Stimulated activated memory B cell treated with anti-CD40 and anti-IgM and Interleukin-4, amounts not matched to agents 10 μg/mL and 1 μg/mL and 100 μg/mL, for 72 hours (primary cell): ENCODE measurements at regions not wholly inside any gene's neighbourhood (a gene's known extent, or its start where the extent isn't known, plus 50 kb on each side); places are given as distances from the start of the nearest gene placed in this dataset.
A peak's percentile ranks its signal among the peaks of the same experiment; 100 is the strongest.

Experiments used
- ATAC-seq: fragments of 150-1000 bp; cut with Tn5 transposase; 2 replicates; pipeline ENCODE4 v1.10.0; 2021
- H3K27ac Mint-ChIP-seq: one replicate; pipeline ENCODE4 v1.8.0; 2022; ENCODE audit warnings: mild to moderate bottlenecking, mixed read lengths
- H3K27me3 Mint-ChIP-seq: one replicate; pipeline ENCODE4 v1.8.0; 2022; ENCODE audit warnings: mixed read lengths
- H3K36me3 Mint-ChIP-seq: one replicate; pipeline ENCODE4 v1.8.0; 2022; ENCODE audit warnings: mixed read lengths
- H3K4me1 Mint-ChIP-seq: one replicate; pipeline ENCODE4 v1.8.0; 2022; ENCODE audit warnings: mixed read lengths
- H3K4me3 Mint-ChIP-seq: one replicate; pipeline ENCODE4 v1.8.0; 2022; ENCODE audit warnings: mild to moderate bottlenecking, moderate library complexity, mixed read lengths
- H3K9me3 Mint-ChIP-seq: one replicate; pipeline ENCODE4 v1.8.0; 2022; ENCODE audit warnings: mixed read lengths

DNA sequence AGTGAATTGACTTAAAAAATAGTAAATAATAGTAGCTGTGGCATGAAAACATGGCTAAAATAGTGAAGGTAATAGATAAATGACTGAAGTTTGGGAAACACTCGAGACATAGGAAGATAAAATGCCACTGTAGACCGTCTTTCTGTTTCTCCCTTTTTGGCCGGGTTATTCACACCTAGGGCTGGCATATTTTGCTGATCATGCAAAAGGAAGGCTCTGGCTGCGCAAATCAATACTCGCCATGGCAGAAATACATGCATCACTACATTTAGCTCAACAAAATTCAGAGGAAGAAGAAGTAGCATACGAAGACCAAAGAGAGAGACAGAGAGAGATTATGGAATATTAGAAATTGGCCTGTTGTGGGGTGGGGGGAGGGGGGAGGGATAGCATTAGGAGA is 242.2 kb upstream of the KBTBD8 start:
- ATAC-seq: no peak
- Mint-ChIP-seq H3K27ac (no peak overlapping the region), H3K27me3 (peaks cover 16% of the 10 kb centered on the region), H3K4me3 (no peak overlapping the region), H3K9me3 (peaks cover 2% of the 10 kb centered on the region), H3K4me1 (no peaks in the 10 kb centered on the region), H3K36me3 (no peaks in the 10 kb centered on the region)

- H3K4me3 Mint-ChIP-seq: no peak overlapping the region
- H3K4me1 Mint-ChIP-seq: no peaks in the 10 kb centered on the region
- H3K27ac Mint-ChIP-seq: no peak overlapping the region
- peaks cover 2% of the 10 kb centered on the region for H3K9me3 Mint-ChIP-seq
- peaks cover 16% of the 10 kb centered on the region for H3K27me3 Mint-ChIP-seq
- no peak for ATAC-seq
- H3K36me3 Mint-ChIP-seq: no peaks in the 10 kb centered on the region
Observed at GRCh38 chr3:66756468-66757036, 241.6 kb upstream of the KBTBD8 start.

DNA sequence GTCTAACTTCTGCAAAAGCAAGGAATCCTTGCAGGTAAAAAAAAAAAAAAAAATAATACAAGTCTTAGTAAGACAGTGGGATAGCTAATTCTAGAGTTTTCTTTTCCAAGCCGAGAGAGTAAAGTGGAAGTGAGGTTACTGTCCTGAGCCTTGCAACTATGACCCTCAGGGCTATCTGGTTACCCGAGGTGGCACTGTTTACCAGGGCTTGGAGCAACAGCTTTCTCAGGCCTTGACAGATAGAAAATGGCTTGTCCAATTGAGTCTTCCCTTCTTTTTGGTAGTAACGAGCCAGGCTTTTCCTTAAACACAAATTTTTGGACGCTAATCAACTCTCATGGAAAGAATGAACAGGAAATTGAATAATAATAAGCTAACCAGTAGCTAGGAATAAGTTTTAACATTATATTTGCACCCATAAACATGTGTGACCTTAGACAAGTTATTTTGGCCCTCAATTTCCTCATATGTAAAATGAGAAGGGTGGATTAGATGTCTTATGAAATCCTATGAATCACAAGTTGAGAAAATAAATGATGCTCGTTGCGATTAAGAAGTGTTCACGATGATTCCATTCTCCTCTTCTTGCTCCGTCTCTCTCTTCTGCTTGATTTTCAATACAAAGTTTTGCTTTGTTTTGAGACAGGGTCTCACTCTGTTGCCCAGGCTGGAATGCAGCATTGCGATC is 236.9 kb upstream of the KBTBD8 start:
- Mint-ChIP-seq H3K27me3 (no peaks in the 10 kb centered on the region), H3K4me1 (no peaks in the 10 kb centered on the region), H3K9me3 (peaks cover 3% of the 10 kb centered on the region), H3K36me3 (no peaks in the 10 kb centered on the region), H3K4me3 (no peak overlapping the region), H3K27ac (no peak overlapping the region)
- no peak for ATAC-seq

GRCh38 chr3:66762916-66763693 is 235.0 kb upstream of the KBTBD8 start:
- no peak overlapping the region for H3K27ac Mint-ChIP-seq
- no peaks in the 10 kb centered on the region for H3K36me3 Mint-ChIP-seq
- no peaks in the 10 kb centered on the region for H3K4me1 Mint-ChIP-seq
- ATAC-seq: no peak
- H3K4me3 Mint-ChIP-seq: no peak overlapping the region
- H3K9me3 Mint-ChIP-seq: peaks cover 7% of the 10 kb centered on the region
- H3K27me3 Mint-ChIP-seq: no peaks in the 10 kb centered on the region

DNA sequence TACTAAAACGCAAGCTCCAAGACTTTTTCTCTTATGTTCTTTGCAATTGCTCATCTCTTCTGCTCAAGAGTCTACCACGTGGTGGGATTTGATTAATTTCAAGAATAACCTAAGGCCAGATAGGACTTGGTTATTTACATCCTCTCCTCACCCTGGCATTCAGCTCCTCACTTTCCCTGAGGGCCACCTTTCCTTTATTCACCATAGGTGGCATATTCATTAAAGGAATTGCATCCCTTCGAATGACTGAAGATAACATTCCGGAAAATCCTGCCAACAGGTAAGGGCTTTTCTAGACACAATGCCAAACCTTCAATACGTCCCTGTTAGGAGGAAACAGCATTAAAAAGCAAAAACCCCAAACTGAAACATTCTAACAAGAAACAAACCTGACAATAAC is 220.0 kb upstream of the KBTBD8 start:
- H3K4me3 Mint-ChIP-seq: no peak overlapping the region
- H3K4me1 Mint-ChIP-seq: no peaks in the 10 kb centered on the region
- H3K9me3 Mint-ChIP-seq: peaks cover 3% of the 10 kb centered on the region
- H3K27ac Mint-ChIP-seq: no peak overlapping the region
- no peaks in the 10 kb centered on the region for H3K36me3 Mint-ChIP-seq
- H3K27me3 Mint-ChIP-seq: peaks cover 38% of the 10 kb centered on the region
- ATAC-seq: no peak

- ATAC-seq: peak; percentile 16
- Mint-ChIP-seq H3K27me3 (peaks cover 31% of the 10 kb centered on the region), H3K4me3 (no peak overlapping the region), H3K9me3 (no peaks in the 10 kb centered on the region), H3K4me1 (no peaks in the 10 kb centered on the region), H3K27ac (no peak overlapping the region), H3K36me3 (no peaks in the 10 kb centered on the region)
Observed at GRCh38 chr3:66778777-66779176, 219.3 kb upstream of the KBTBD8 start.

GRCh38 chr3:66785191-66785909 is 212.8 kb upstream of the KBTBD8 start:
- no peak overlapping the region for H3K4me3 Mint-ChIP-seq
- H3K9me3 Mint-ChIP-seq: peaks cover 6% of the 10 kb centered on the region
- no peak for ATAC-seq
- H3K4me1 Mint-ChIP-seq: no peaks in the 10 kb centered on the region
- H3K36me3 Mint-ChIP-seq: no peaks in the 10 kb centered on the region
- peaks cover 11% of the 10 kb centered on the region for H3K27me3 Mint-ChIP-seq
- H3K27ac Mint-ChIP-seq: no peak overlapping the region

- H3K27ac Mint-ChIP-seq: no peak overlapping the region
- ATAC-seq: no peak
- no peak overlapping the region for H3K4me3 Mint-ChIP-seq
- peaks cover 3% of the 10 kb centered on the region for H3K9me3 Mint-ChIP-seq
- H3K36me3 Mint-ChIP-seq: no peaks in the 10 kb centered on the region
- H3K27me3 Mint-ChIP-seq: peaks cover 3% of the 10 kb centered on the region
- H3K4me1 Mint-ChIP-seq: no peaks in the 10 kb centered on the region
Observed at GRCh38 chr3:66789580-66790237, 208.4 kb upstream of the KBTBD8 start.

GRCh38 chr3:66792086-66792485 is 206.0 kb upstream of the KBTBD8 start:
- H3K27ac Mint-ChIP-seq: no peak overlapping the region
- H3K27me3 Mint-ChIP-seq: no peaks in the 10 kb centered on the region
- H3K4me3 Mint-ChIP-seq: no peak overlapping the region
- no peaks in the 10 kb centered on the region for H3K36me3 Mint-ChIP-seq
- peaks cover 3% of the 10 kb centered on the region for H3K9me3 Mint-ChIP-seq
- ATAC-seq: no peak
- H3K4me1 Mint-ChIP-seq: no peaks in the 10 kb centered on the region

- no peak overlapping the region for H3K4me3 Mint-ChIP-seq
- H3K9me3 Mint-ChIP-seq: peaks cover 3% of the 10 kb centered on the region
- H3K36me3 Mint-ChIP-seq: no peaks in the 10 kb centered on the region
- no peak for ATAC-seq
- H3K4me1 Mint-ChIP-seq: no peaks in the 10 kb centered on the region
- peaks cover 20% of the 10 kb centered on the region for H3K27me3 Mint-ChIP-seq
- H3K27ac Mint-ChIP-seq: no peak overlapping the region
Observed at GRCh38 chr3:66795365-66795764, 202.7 kb upstream of the KBTBD8 start.

GRCh38 chr3:66796343-66796742 is 201.8 kb upstream of the KBTBD8 start:
- no peak overlapping the region for H3K4me3 Mint-ChIP-seq
- ATAC-seq: no peak

DNA sequence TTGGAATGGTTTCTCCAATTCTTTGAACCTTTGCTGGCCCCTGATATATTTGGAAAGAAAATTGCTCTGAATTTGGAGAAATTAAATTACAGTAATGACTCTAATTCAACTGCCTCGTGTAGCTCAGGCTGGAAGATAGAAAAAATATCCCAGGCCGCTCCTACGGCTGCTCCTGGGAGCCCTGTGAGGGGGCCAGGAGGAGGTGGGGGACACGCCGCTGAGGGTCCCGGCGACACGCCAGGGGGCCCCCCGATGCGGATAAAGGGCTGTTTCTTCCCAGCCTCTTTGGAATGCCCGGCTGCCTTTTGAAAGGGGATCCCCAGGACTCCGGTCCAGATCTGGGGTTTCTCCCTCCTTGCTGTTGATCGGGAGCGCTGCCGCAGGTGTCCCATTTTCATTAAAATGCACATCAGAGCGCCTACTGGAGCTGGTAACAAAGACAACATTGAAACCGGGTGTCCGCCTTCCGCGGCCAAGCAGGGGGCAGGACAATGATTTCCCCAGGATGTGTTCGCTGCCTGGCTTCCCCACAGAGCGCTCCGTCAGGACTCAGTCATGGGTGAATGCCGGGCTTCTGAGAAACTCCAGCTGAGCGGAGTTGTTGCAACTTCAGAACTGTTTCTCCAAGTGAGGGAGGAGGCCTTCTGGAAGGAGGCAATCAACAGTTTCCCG is 200.1 kb upstream of the KBTBD8 start:
- H3K9me3 Mint-ChIP-seq: peaks cover 3% of the 10 kb centered on the region
- H3K4me1 Mint-ChIP-seq: no peaks in the 10 kb centered on the region
- H3K36me3 Mint-ChIP-seq: no peaks in the 10 kb centered on the region
- H3K4me3 Mint-ChIP-seq: no peak overlapping the region
- ATAC-seq: no peak
- H3K27ac Mint-ChIP-seq: no peak overlapping the region
- H3K27me3 Mint-ChIP-seq: peaks cover 36% of the 10 kb centered on the region

More at GRCh38 chr3:66796343-66796742, 201.8 kb upstream of the KBTBD8 start:
- Mint-ChIP-seq H3K36me3 (no peaks in the 10 kb centered on the region), H3K9me3 (peaks cover 3% of the 10 kb centered on the region), H3K27me3 (peaks cover 25% of the 10 kb centered on the region), H3K27ac (no peak overlapping the region), H3K4me1 (no peaks in the 10 kb centered on the region)

- ATAC-seq: no peak
- Mint-ChIP-seq H3K27me3 (peaks cover 45% of the 10 kb centered on the region), H3K27ac (no peak overlapping the region), H3K4me1 (no peaks in the 10 kb centered on the region), H3K9me3 (peaks cover 3% of the 10 kb centered on the region), H3K36me3 (no peaks in the 10 kb centered on the region), H3K4me3 (no peak overlapping the region)
Observed at GRCh38 chr3:66800941-66801545, 197.1 kb upstream of the KBTBD8 start.

- Mint-ChIP-seq H3K27ac (no peak overlapping the region), H3K27me3 (peaks cover 42% of the 10 kb centered on the region)
- no peak for ATAC-seq
Observed at GRCh38 chr3:66803206-66803605, 194.9 kb upstream of the KBTBD8 start.

More at GRCh38 chr3:66803206-66803605, 194.9 kb upstream of the KBTBD8 start:
- Mint-ChIP-seq H3K9me3 (no peaks in the 10 kb centered on the region), H3K4me1 (no peaks in the 10 kb centered on the region), H3K36me3 (no peaks in the 10 kb centered on the region), H3K4me3 (no peak overlapping the region)
